ENCODE measurements at regions not wholly inside any gene's neighbourhood (a gene's known extent, or its start where the extent isn't known, plus 50 kb on each side); places are given as distances from the start of the nearest gene placed in this dataset.

DNA sequence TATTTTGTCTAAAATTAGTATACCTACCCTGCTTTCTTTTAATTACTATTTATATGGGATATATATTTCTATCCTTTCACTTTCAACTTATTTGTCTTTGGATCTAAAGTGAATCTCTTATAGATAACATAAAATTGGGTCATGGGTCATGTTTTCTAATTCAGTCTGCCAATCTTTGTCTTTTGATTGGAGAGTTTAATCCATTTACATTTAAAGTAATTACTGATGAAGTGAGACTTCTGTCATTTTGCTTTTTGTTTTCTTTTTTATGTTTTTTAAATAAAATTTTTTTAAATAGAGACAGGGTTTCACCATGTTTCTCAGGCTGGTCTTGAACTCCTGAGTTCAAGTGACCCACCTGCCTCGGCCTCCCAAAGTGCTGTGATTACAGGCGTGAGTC is 50.5 kb upstream of the PRDM1 start:
- no peaks in the 10 kb centered on the region for H3K27me3 ChIP-seq (ENCODE audit: control insufficient read depth, insufficient read depth, low read length)
- no peaks in the 10 kb centered on the region for H3K9me3 ChIP-seq (ENCODE audit: control insufficient read depth, insufficient read depth, low read length)
- no peak overlapping the region for H3K9ac ChIP-seq (ENCODE audit: low read depth, low read length)
- H3K4me3 ChIP-seq (ENCODE audit: low read depth, low read length), result no peak overlapping the region
- no peaks in the 10 kb centered on the region for H3K4me1 ChIP-seq (ENCODE audit: control insufficient read depth, insufficient read depth, low read length)
- H3K36me3 ChIP-seq (ENCODE audit: control insufficient read depth, insufficient read depth, low read length), result no peaks in the 10 kb centered on the region

DNA sequence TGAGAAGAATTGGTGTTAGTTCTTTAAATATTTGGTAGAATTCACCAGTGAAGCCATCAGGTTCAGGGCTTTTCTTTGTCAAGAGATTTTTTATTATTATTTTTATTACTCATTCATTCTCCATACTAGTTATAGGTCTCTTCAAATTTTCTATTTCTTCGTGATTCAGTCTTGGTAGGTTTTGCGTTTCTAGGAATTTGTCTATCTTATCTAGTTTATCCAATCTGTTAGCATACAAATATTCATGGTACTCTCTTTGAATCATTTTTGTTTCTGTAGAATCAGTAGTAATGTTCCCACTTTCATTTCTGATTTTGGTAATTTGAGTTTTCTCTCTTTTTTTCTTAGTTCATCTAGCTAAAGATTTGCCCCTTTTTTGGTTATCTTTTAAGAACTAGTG is 52.3 kb upstream of the PRDM1 start:
- Histone ChIP-seq H3K27me3 (ENCODE audit: control insufficient read depth, insufficient read depth, low read length) (no peaks in the 10 kb centered on the region), H3K9me3 (ENCODE audit: control insufficient read depth, insufficient read depth, low read length) (no peaks in the 10 kb centered on the region), H3K4me1 (ENCODE audit: control insufficient read depth, insufficient read depth, low read length) (no peaks in the 10 kb centered on the region), H3K36me3 (ENCODE audit: control insufficient read depth, insufficient read depth, low read length) (no peaks in the 10 kb centered on the region), H3K9ac (ENCODE audit: low read depth, low read length) (no peak overlapping the region), H3K4me3 (ENCODE audit: low read depth, low read length) (no peak overlapping the region)

DNA sequence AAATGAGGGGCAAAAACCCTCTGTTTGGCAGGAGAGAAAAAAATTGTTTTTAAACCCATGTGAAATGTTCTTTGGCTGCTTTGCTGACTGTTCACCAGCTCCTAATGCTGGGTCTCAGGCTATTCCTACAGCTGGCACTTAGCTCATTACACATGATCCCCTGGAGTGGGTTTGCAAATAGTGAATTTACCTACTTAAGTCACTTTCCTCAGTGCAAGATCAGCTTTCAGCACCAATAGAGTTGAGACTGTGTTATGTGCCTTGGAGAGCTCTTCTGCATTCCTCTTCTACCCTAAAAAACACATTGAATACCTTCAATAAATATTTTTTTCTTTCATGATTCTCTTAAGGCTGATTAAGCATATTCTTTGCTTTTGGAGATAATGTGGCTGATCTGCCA is 58.4 kb upstream of the PRDM1 start:
- H3K36me3 ChIP-seq (ENCODE audit: control insufficient read depth, insufficient read depth, low read length), result no peaks in the 10 kb centered on the region
- no peak overlapping the region for H3K4me3 ChIP-seq (ENCODE audit: low read depth, low read length)
- peaks cover 6% of the 10 kb centered on the region for H3K4me1 ChIP-seq (ENCODE audit: control insufficient read depth, insufficient read depth, low read length)
- H3K27me3 ChIP-seq (ENCODE audit: control insufficient read depth, insufficient read depth, low read length), result no peaks in the 10 kb centered on the region
- no peak overlapping the region for H3K9ac ChIP-seq (ENCODE audit: low read depth, low read length)
- no peaks in the 10 kb centered on the region for H3K9me3 ChIP-seq (ENCODE audit: control insufficient read depth, insufficient read depth, low read length)

DNA sequence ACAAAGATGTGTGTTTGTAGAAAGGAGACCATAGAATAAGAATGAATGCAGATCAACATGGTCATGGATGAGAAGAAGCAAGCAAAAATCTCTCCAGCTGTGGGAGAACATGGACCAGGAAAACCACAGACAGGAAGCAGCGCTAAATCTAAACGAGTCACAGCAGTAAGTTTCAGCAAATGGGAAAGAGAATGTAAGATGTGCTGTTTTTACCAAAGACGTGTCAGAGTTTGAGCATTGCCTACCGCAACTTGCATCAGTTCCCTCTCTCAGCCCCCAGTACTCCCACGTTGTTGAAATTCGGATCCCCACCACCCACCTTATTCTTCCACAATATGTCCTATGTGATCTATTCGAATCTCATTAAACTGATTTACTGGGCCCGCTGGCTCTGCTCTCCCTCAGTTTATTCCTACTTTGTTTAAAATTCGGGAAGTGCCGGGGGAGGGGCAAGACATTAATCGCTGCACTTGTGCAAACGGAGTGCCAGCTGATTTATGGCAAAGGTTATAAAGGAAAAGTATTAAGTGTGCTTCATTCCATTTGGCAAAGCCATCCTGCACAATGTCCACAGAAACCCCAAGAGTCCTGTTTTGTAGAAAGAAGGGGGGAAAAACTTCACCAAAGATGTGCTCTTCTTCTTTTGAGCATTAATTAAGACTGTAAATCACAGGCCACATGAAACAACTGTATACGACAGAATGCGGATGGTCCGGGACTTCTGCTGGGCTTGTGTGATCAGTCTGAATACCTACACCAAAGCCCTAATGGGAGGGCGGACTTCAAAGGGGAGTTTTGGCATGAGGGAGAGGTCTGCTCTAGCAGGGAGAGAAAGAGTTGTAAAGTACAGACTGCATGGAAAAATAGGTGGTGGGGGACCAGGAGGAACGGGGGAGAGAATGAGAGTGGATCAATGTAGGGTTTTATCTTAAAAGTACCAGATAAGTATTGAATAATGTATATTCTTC is 59.1 kb upstream of the PRDM1 start:
- Histone ChIP-seq H3K9me3 (ENCODE audit: control insufficient read depth, insufficient read depth, low read length) (no peaks in the 10 kb centered on the region), H3K27me3 (ENCODE audit: control insufficient read depth, insufficient read depth, low read length) (no peaks in the 10 kb centered on the region), H3K9ac (ENCODE audit: low read depth, low read length) (no peak overlapping the region), H3K4me3 (ENCODE audit: low read depth, low read length) (no peak overlapping the region), H3K36me3 (ENCODE audit: control insufficient read depth, insufficient read depth, low read length) (no peaks in the 10 kb centered on the region), H3K4me1 (ENCODE audit: control insufficient read depth, insufficient read depth, low read length) (peaks cover 6% of the 10 kb centered on the region)

DNA sequence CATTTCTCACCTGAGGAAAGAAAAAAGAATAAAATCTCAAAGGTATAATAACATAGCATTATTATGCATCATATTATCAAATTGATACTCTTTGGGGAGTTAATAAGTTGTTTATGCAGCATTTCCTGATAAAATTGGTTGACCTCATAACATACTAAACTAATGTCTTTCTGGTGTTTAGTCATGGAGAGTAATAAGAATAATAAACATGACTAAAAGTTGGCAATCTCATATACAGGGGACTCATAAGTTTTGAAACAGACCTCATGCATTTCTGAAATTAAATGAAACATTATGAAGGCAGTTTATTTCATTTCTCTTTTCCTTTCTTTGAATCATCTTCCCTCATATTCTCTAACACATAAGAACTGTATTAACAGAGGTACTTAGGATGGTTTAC is 60.5 kb upstream of the PRDM1 start:
- Histone ChIP-seq H3K9ac (ENCODE audit: low read depth, low read length) (no peak overlapping the region), H3K9me3 (ENCODE audit: control insufficient read depth, insufficient read depth, low read length) (no peaks in the 10 kb centered on the region), H3K36me3 (ENCODE audit: control insufficient read depth, insufficient read depth, low read length) (no peaks in the 10 kb centered on the region), H3K4me1 (ENCODE audit: control insufficient read depth, insufficient read depth, low read length) (peaks cover 6% of the 10 kb centered on the region), H3K4me3 (ENCODE audit: low read depth, low read length) (no peak overlapping the region), H3K27me3 (ENCODE audit: control insufficient read depth, insufficient read depth, low read length) (no peaks in the 10 kb centered on the region)

DNA sequence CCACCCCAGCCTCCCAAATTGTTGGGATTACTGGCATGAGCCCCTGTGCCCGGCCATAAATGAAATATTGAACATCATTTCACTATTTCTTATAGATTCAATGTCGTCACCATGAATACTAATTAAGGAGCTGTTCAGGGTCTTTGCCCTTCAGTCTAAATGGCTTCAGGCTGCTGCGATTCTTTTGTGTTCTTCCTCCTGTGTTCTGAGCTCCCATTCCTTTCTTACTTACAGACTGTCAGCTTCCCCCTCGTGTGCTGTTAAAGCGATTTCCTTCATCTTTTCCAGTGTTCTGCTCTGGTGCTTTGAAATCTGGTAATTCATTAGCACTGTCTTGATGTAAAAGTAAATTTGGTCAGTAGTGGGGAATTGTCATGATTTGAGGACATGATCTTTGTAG is 63.3 kb upstream of the PRDM1 start:
- Histone ChIP-seq H3K4me3 (ENCODE audit: low read depth, low read length) (no peak overlapping the region), H3K9me3 (ENCODE audit: control insufficient read depth, insufficient read depth, low read length) (no peaks in the 10 kb centered on the region)

DNA sequence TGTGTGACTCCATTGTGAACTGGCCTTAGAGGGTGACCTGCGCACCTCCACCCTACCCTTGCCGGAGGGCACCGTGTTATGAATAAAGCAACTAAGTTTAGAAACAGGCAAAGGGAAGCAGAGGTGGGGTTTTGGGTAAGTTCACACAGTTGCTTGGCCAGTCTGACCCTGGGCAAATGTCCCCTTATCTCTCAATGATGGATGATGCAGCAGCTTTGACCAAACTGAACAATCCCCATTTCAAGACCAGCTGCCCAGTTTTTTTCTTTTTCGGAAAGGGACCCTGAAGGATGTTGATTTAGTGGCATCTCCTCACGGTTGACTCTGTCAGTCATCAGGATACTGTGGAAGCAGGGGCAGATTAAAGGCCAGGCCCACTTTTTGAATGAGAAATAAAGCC is 68.7 kb upstream of the PRDM1 start:
- H3K9ac ChIP-seq (ENCODE audit: low read depth, low read length), result no peak overlapping the region

More for the DNA sequence above, 63.3 kb upstream of the PRDM1 start:
- no peaks in the 10 kb centered on the region for H3K36me3 ChIP-seq (ENCODE audit: control insufficient read depth, insufficient read depth, low read length)
- H3K9ac ChIP-seq (ENCODE audit: low read depth, low read length), result no peak overlapping the region
- peaks cover 6% of the 10 kb centered on the region for H3K4me1 ChIP-seq (ENCODE audit: control insufficient read depth, insufficient read depth, low read length)
- no peaks in the 10 kb centered on the region for H3K27me3 ChIP-seq (ENCODE audit: control insufficient read depth, insufficient read depth, low read length)

DNA sequence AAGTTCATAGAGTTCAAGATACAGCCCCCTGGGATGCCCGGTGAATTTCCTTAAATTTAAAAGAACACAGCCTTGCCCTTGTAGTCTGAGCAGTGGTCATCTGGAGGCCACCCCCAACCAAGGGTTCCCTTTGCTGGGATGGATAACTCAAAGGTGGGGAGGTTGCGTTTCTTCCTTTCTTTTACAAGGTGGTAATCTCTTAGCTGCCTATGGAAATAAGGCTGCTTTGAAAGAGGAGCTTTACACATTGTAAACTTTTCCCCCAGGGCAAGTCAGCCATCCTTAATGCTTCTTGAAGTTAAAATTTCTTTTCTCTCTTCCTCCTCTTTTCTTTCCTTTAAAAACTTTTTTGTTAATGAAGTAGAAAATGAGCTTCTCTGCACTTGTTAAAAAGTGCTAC is 71.2 kb upstream of the PRDM1 start:
- no peaks in the 10 kb centered on the region for H3K36me3 ChIP-seq (ENCODE audit: control insufficient read depth, insufficient read depth, low read length)
- peaks cover 9% of the 10 kb centered on the region for H3K4me1 ChIP-seq (ENCODE audit: control insufficient read depth, insufficient read depth, low read length)
- H3K9me3 ChIP-seq (ENCODE audit: control insufficient read depth, insufficient read depth, low read length), result no peaks in the 10 kb centered on the region
- no peak overlapping the region for H3K9ac ChIP-seq (ENCODE audit: low read depth, low read length)
- no peak overlapping the region for H3K4me3 ChIP-seq (ENCODE audit: low read depth, low read length)
- no peaks in the 10 kb centered on the region for H3K27me3 ChIP-seq (ENCODE audit: control insufficient read depth, insufficient read depth, low read length)

More for the DNA sequence above, 68.7 kb upstream of the PRDM1 start:
- Histone ChIP-seq H3K4me1 (ENCODE audit: control insufficient read depth, insufficient read depth, low read length) (peaks cover 7% of the 10 kb centered on the region), H3K4me3 (ENCODE audit: low read depth, low read length) (no peak overlapping the region), H3K36me3 (ENCODE audit: control insufficient read depth, insufficient read depth, low read length) (no peaks in the 10 kb centered on the region), H3K27me3 (ENCODE audit: control insufficient read depth, insufficient read depth, low read length) (no peaks in the 10 kb centered on the region), H3K9me3 (ENCODE audit: control insufficient read depth, insufficient read depth, low read length) (no peaks in the 10 kb centered on the region)

DNA sequence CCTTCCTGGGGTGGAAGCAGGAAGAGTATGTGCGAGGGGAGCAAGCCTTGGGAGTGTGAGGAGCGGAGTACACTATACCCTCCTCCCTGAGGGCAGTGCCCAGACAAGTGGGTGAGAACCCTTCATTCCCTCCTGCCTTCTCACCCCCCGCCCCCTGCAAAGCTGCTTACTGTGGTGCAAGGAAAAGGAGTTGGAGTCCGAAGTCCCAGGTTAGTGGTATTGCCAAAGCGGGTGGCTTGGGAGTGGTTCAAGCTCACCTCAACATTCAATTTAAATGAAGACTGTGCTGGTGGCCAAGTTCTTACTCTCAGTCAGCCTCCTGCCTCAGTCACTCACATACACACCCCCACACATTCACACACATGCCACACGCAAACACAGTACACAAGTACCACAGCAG is 74.7 kb upstream of the PRDM1 start:
- H3K9me3 ChIP-seq (ENCODE audit: control insufficient read depth, insufficient read depth, low read length), result no peaks in the 10 kb centered on the region
- no peaks in the 10 kb centered on the region for H3K27me3 ChIP-seq (ENCODE audit: control insufficient read depth, insufficient read depth, low read length)
- H3K4me3 ChIP-seq (ENCODE audit: low read depth, low read length), result no peak overlapping the region
- no peak overlapping the region for H3K9ac ChIP-seq (ENCODE audit: low read depth, low read length)
- no peaks in the 10 kb centered on the region for H3K36me3 ChIP-seq (ENCODE audit: control insufficient read depth, insufficient read depth, low read length)
- peaks cover 6% of the 10 kb centered on the region for H3K4me1 ChIP-seq (ENCODE audit: control insufficient read depth, insufficient read depth, low read length)

DNA sequence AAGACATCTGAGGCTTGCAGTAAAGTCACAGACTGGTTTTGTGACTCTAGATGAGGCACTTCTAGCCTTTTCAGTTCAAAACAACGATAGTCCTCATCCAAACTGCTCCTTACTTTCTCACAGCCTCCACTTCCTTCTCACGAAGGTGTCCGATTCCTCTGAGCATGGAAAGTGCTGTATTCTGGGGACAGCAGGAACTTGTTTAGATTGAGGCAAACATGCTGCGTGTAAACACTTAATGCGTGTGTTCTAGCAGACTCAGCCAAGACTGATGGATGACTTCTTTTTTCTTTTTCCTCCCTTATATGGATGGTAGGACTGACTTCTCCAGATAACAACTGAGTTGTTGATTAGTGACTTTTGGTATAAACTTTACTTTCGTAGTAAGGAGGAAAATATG is 80.2 kb upstream of the PRDM1 start:
- Histone ChIP-seq H3K36me3 (ENCODE audit: control insufficient read depth, insufficient read depth, low read length) (no peaks in the 10 kb centered on the region), H3K27me3 (ENCODE audit: control insufficient read depth, insufficient read depth, low read length) (no peaks in the 10 kb centered on the region), H3K9ac (ENCODE audit: low read depth, low read length) (no peak overlapping the region), H3K9me3 (ENCODE audit: control insufficient read depth, insufficient read depth, low read length) (no peaks in the 10 kb centered on the region), H3K4me3 (ENCODE audit: low read depth, low read length) (no peak overlapping the region), H3K4me1 (ENCODE audit: control insufficient read depth, insufficient read depth, low read length) (peaks cover 34% of the 10 kb centered on the region)

DNA sequence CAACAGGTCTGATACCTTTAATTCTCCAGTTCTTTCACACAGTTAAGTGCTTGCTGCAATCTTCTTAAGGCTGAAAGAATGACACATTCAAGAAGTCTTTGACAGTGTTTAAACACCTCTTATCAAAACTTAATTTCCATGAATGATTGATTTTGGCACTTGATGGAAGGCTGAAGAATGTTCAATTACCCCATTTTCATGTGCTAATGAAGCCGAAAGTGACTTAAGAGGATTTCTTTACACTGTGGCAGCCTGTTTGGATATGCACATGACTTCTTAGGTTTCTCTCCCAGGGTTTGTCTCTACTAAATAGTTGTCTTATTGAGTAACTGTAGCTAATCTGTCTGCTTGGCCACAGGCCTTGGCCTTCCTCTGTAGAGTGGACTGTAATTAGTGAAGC is 81.1 kb upstream of the PRDM1 start:
- Histone ChIP-seq H3K9me3 (ENCODE audit: control insufficient read depth, insufficient read depth, low read length) (no peaks in the 10 kb centered on the region), H3K4me1 (ENCODE audit: control insufficient read depth, insufficient read depth, low read length) (peaks cover 34% of the 10 kb centered on the region), H3K36me3 (ENCODE audit: control insufficient read depth, insufficient read depth, low read length) (no peaks in the 10 kb centered on the region), H3K4me3 (ENCODE audit: low read depth, low read length) (no peak overlapping the region), H3K9ac (ENCODE audit: low read depth, low read length) (no peak overlapping the region), H3K27me3 (ENCODE audit: control insufficient read depth, insufficient read depth, low read length) (no peaks in the 10 kb centered on the region)

DNA sequence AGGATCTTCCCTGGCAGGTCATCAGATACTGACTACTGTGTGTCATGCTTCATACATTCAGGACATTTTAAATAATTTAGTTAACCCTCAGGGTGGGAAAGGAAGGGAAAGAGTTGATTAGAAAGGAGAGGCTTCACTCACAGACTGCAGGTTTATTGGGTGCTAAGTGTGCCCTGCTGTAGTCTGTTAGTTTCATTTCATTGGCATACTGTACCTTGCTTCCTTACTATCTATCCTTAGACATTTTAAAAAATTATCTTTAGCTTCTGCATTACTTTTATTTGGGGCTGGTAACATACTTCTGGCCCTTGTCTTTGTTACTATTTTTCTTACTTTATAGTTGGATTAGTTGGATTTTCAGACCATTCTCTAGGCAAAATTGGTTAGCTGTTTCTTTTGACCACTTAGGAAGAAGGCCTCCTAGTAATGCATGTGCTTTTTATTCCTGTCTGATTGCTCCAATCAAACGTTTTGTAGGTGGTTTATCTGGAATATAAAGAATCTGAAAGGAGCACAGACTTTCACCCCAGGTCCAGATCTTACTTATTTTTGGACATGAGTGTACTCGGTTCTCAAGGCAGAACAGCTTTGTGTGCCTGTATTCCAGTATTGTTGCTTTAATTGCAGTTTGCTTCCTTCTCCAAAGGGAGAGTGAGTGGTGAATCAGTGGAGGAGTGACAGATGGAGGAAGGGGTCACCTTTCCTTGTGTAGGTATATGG is 82.7 kb upstream of the PRDM1 start:
- peaks cover 34% of the 10 kb centered on the region for H3K4me1 ChIP-seq (ENCODE audit: control insufficient read depth, insufficient read depth, low read length)
- peaks cover 2% of the 10 kb centered on the region for H3K27me3 ChIP-seq (ENCODE audit: control insufficient read depth, insufficient read depth, low read length)
- no peak overlapping the region for H3K9ac ChIP-seq (ENCODE audit: low read depth, low read length)
- H3K36me3 ChIP-seq (ENCODE audit: control insufficient read depth, insufficient read depth, low read length), result no peaks in the 10 kb centered on the region
- H3K4me3 ChIP-seq (ENCODE audit: low read depth, low read length), result no peak overlapping the region
- H3K9me3 ChIP-seq (ENCODE audit: control insufficient read depth, insufficient read depth, low read length), result no peaks in the 10 kb centered on the region

Data from iPS-15b (cell line).